ENCODE measurements at regions not wholly inside any gene's neighbourhood (a gene's known extent, or its start where the extent isn't known, plus 50 kb on each side); places are given as distances from the start of the nearest gene placed in this dataset.

- no peak for TF ChIP-seq CTCF (IDR thresholded peaks at IDR 0.05; ENCODE audit: insufficient read depth in 1 of 2, low read depth in 1 of 2, low read length in 1 of 2, severe bottlenecking in 1 of 2, unreplicated experiment in 1 of 2)
- Mint-ChIP-seq H3K27me3 (ENCODE audit: insufficient read depth, unreplicated experiment) (peaks cover 6% of the 10 kb centered on the region), H3K4me1 (ENCODE audit: low read depth, unreplicated experiment) (no peaks in the 10 kb centered on the region), H3K4me3 (ENCODE audit: unreplicated experiment) (no peak overlapping the region), H3K27ac (ENCODE audit: unreplicated experiment) (no peak overlapping the region), H3K9me3 (ENCODE audit: unreplicated experiment) (no peaks in the 10 kb centered on the region), H3K36me3 (ENCODE audit: insufficient read depth, unreplicated experiment) (no peaks in the 10 kb centered on the region)
- ChIA-PET POLR2A (no interaction called here), CTCF (interaction anchor here (0.5 to 0.7 kb wide), 3 partner anchors 167 to 895 kb away, joined by 3 to 4 read pairs (median 3); no protein-coding TSS in a partner anchor)
- no peaks in the 10 kb centered on the region for H3K4me1 ChIP-seq
- DNase-seq: no peak
- no peaks in the 10 kb centered on the region for H3K9me3 ChIP-seq
- no peaks in the 10 kb centered on the region for H3K36me3 ChIP-seq (ENCODE audit: control insufficient read depth, insufficient read depth, low read length)
- no TSS peak for BruUV-seq (replicated peaks)
- no peaks in the 10 kb centered on the region for H3K27me3 ChIP-seq (replicated peaks; ENCODE audit: control insufficient read depth, insufficient read depth, low read length)
- H3K4me3 ChIP-seq (ENCODE audit: low read depth, low read length): no peak overlapping the region
- intact Hi-C loops (cut with micrococcal nuclease; ENCODE audit: unreplicated experiment): no loop called here
These were observed 417.8 kb downstream of the TMEM114 start for GRCh38 chr16:8172551-8172950.

GRCh38 chr16:8168016-8168415 lies 422.3 kb downstream of the TMEM114 start:
- no peaks in the 10 kb centered on the region for H3K27me3 ChIP-seq (replicated peaks; ENCODE audit: control insufficient read depth, insufficient read depth, low read length)
- Mint-ChIP-seq H3K27me3 (ENCODE audit: insufficient read depth, unreplicated experiment) (peaks cover 4% of the 10 kb centered on the region), H3K4me1 (ENCODE audit: low read depth, unreplicated experiment) (no peaks in the 10 kb centered on the region), H3K4me3 (ENCODE audit: unreplicated experiment) (no peak overlapping the region), H3K36me3 (ENCODE audit: insufficient read depth, unreplicated experiment) (no peaks in the 10 kb centered on the region), H3K27ac (ENCODE audit: unreplicated experiment) (no peak overlapping the region), H3K9me3 (ENCODE audit: unreplicated experiment) (no peaks in the 10 kb centered on the region)
- no peaks in the 10 kb centered on the region for H3K4me1 ChIP-seq
- BruUV-seq (replicated peaks): no TSS peak
- intact Hi-C loops (cut with micrococcal nuclease; ENCODE audit: unreplicated experiment): no loop called here
- no peak for TF ChIP-seq CTCF (IDR thresholded peaks at IDR 0.05; ENCODE audit: insufficient read depth in 1 of 2, low read depth in 1 of 2, low read length in 1 of 2, severe bottlenecking in 1 of 2, unreplicated experiment in 1 of 2)
- DNase-seq: no peak
- no peaks in the 10 kb centered on the region for H3K36me3 ChIP-seq (ENCODE audit: control insufficient read depth, insufficient read depth, low read length)
- no peaks in the 10 kb centered on the region for H3K9me3 ChIP-seq
- ChIA-PET POLR2A (no interaction called here), CTCF (no interaction called here)
- no peak overlapping the region for H3K4me3 ChIP-seq (ENCODE audit: low read depth, low read length)

- BruUV-seq (replicated peaks): no TSS peak
- Mint-ChIP-seq H3K36me3 (ENCODE audit: insufficient read depth, unreplicated experiment) (no peaks in the 10 kb centered on the region), H3K9me3 (ENCODE audit: unreplicated experiment) (no peaks in the 10 kb centered on the region), H3K27me3 (ENCODE audit: insufficient read depth, unreplicated experiment) (peaks cover 3% of the 10 kb centered on the region), H3K27ac (ENCODE audit: unreplicated experiment) (no peak overlapping the region), H3K4me3 (ENCODE audit: unreplicated experiment) (no peak overlapping the region), H3K4me1 (ENCODE audit: low read depth, unreplicated experiment) (no peaks in the 10 kb centered on the region)
- POLR2A ChIA-PET: no interaction called here
- Histone ChIP-seq H3K9me3 (no peaks in the 10 kb centered on the region), H3K4me1 (no peaks in the 10 kb centered on the region), H3K27me3 (replicated peaks; ENCODE audit: control insufficient read depth, insufficient read depth, low read length) (no peaks in the 10 kb centered on the region), H3K4me3 (ENCODE audit: low read depth, low read length) (no peak overlapping the region), H3K36me3 (ENCODE audit: control insufficient read depth, insufficient read depth, low read length) (no peaks in the 10 kb centered on the region)
- DNase-seq: no peak
- CTCF ChIA-PET: no interaction called here
- no peak for TF ChIP-seq CTCF (IDR thresholded peaks at IDR 0.05; ENCODE audit: insufficient read depth in 1 of 2, low read depth in 1 of 2, low read length in 1 of 2, severe bottlenecking in 1 of 2, unreplicated experiment in 1 of 2)
- intact Hi-C loops (cut with micrococcal nuclease; ENCODE audit: unreplicated experiment): no loop called here
These were observed 422.9 kb downstream of the TMEM114 start for GRCh38 chr16:8167436-8167835.

Measured in Caco-2 (cell line).